COR-L47 (cell line): ENCODE measurements at regions not wholly inside any gene's neighbourhood (a gene's known extent, or its start where the extent isn't known, plus 50 kb on each side); places are given as distances from the start of the nearest gene placed in this dataset.

Source experiments
- DNase-seq: peaks from one replicate; lab custom pipeline; 2025; lab: John Stamatoyannopoulos, UW

DNA sequence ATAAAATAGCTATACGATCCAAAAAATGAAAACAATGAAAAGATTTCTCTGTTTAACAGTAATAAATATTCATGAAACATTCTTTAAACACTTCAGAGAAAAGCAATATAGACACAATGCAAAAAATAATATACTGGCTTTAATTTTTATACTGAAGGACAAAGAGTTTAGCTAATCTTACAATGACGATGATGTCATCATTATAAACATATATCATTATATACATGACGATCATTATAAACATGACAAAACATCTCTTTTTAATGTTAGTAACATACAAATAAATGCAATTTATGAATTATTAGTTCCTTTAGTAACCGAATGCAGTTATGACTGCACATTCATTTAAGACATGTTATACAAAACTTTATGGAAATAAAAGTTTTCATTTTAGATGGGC is 1434.6 kb downstream of the PCDH18 start:
- no peak for DNase-seq

DNA sequence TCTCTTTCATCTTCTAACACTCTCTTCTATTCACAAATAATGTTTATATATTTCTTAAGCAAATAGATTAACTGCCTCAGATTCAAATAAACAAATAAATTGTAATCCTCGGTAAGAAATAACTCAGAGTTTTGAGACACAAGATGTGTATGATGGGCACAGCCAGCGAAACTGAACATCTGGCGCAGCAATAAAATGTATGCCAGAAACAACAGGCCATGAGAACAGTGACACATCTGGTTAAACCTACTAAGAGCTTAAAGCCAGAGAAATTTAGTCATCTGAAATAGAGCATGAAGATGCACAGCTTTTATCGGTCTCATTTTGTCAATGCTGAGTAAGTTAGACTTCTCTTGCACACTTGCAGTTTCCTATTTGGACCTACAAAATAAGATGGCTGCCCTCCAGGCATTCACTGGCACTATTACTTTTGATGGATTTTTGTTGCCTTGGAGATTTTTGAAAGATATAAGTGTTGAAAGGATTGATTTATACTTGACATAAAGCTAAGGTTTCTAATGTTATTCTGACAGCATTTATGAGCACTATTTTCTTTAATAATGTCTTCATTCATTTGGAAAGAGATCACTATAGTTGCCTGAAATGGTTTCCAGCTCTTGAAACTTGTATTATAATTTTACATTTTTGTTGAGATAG is 1444.0 kb downstream of the PCDH18 start:
- DNase-seq = no peak

DNA sequence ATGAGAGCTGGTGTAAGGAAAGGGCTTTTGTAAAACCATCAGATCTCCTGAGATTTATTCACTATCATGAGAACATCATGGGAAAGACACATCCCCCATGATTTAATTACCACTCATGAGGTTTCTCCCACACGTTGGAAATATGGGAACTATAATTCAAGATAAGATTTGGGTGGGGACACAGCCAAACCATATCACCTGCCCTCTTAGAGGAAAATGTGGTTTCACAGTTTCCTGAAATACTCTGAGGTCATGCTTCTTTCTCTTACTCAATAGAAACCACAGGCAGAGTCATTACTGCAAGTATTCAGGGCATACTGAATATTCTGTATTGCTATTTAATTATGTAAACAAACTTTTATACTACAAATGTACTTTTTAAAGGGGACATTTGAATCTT is 1453.3 kb downstream of the PCDH18 start:
- DNase-seq = no peak

DNA sequence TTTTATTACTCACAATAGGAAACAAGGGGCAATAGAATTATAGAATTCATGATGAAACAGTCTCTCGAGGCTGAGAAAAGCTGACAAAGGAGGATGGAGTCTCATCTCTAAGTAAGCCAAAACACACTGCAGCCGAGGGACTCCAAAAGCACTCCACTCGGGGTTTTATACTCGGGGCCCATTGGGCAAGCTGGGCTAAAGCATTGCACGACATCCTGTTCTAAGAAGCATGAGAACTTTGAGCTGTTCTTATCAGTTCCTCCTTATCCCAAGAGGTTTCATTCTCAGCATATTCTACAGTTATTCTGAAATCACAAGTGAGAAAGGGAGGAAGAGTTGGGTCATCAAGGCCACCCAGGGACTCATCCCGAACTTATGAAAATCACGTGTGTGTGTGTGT is 1475.5 kb downstream of the PCDH18 start:
- DNase-seq = no peak

DNA sequence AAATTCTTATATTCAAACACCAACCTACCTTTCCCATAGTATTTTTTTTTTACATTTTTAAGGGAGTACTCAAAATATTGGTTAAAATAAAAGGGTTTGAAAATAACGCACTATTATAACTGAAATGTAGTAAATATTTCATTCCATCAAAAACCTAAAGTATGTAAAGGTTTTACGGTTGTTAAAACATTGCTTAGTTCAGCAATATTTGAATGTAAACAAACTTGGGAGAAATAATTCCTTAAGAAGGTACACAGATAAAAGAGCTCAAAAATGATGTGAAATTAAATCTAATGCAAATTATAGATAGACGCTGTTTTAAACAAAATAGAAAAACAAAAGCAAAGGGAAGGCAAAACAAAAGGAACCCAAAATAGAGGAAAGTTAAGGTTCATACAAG is 1476.9 kb downstream of the PCDH18 start:
- no peak for DNase-seq

DNA sequence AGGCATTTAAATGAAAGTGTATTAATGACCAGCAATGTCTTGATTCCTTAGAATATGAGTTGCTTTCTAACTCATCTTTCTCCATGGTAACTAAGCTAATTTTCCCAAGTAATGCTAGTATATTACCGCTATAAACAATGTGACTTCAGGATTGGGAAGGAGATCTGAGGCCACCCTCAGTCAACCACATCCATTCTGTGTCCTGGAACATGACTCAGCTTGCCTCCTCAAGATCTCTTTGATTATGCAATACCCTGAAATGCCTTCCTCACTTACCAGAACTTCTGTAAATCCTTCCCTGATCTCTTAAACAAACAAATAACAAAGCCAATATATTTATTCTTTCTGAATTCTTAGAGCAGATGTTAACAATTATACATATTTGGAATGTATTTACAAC is 1495.5 kb downstream of the PCDH18 start:
- no peak for DNase-seq

DNA sequence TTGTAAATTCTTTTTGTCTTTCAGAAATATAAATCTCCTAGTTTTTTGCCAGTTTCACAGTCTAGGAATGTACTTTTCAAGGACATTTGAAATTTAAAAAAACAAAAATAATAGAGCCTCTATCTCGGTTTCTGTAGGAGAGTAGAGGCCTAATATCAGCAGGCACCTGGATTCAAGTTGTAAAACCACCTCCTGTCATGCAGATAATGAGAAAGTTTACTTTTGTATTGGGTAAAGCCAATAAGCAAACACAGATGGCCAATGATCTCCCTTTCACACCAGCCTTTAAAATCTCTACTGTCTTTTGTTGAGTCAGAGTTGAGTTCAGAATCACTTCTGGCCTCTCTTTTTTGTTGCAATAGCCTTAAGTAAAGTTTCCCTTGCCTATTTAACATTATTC is 1499.9 kb downstream of the PCDH18 start:
- DNase-seq = no peak

DNA sequence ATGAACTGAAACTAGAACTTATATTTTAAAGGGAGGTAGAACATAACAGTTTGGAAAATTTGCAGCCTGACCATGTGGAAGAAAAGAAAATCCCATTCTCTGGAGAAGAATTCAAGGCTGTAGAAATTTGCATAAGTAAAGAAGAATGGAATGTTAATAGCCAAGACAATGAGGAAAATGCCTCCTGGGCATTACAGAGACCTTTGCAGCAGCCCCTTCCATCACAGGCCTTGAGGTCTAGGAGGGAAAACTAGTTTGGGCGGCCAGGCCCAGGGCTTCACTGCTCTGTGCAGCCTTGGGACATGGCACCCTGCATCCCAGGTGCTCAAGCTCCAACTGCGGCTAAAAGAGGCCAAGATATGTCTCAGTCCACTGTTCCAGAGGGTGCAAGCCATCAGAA is 1506.8 kb downstream of the PCDH18 start:
- DNase-seq = no peak

DNA sequence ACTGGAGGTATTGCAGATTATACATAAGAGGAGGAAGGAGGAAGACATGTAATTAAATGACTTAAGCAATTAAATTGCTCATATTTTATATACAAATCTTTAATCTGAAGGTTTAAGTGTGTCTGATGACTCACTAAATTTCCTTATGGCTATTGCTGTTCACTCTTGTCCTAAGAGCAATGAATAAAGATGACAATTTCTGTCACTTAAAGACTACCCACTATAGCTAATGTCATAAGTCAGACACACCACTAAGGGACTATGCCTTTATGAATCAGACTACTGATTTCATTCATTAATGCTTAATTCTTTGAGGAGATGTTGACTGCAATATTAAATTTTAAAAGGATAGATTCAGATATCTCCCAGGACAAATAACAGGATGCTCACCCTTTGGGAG is 1514.7 kb downstream of the PCDH18 start:
- DNase-seq = no peak

DNA sequence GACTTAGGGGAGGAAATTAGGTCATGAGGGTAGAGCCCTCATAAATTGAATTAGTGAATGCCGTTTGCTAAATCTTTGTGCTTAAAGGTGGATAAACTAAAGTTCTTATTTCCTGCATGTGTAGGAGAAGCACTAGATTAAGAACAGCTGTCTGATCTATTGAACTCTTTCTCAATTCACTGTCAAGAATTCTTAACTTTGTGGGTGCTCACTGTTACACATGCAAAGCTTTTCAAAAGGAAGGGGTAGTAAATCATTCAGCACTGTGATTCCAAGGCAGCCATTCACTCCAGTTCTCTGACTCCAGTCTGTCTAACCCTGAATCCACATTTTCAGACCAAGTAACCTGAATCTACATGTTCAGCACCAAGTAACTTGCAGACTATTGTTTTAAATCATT is 1520.1 kb downstream of the PCDH18 start:
- no peak for DNase-seq

DNA sequence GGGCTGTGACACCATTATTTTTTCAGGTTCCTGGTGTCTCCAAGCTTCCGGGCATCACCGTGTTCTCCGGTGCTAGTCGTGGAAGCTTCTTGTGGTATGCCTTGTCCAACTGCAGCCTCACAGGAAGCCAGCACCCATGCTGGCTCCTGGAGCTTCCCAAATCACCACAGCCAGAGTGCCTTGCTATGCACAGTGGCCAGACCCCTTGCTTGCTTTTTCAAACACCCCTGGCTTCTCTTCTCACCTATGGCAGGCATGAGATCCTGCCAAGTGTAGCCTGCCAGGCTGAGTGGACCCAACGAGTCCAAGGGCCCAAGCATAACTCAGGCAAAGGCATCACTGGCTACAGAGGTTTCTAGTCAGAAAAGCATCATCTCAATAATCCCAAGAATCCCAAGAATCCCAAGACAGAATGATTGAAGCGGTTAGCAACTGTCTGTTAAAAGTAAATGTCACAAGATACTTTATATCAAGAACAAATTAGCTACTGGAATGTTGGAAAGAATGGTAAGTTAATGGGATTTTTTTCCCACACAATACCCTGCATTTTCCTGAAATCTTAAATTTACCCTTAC is 1522.9 kb downstream of the PCDH18 start:
- DNase-seq = no peak

DNA sequence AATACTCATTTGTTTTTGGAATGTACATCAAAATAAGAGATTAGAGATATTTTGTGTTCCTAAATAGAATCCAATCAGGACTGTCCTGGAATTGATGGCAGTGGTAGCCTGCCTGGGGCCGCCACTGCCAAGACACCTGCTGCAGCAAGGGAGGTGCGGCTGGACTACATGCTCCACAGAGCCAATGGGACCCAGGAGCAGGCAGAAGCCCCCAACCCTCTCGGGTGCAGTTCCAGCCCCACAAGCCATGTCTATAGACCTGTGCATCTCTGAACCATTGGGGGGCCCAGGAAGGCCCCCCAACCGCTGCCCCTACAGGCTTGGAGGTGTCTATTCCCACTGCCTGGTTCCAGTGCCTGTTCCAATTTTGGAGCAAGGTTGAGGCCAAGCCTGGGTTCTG is 1524.3 kb downstream of the PCDH18 start:
- DNase-seq = no peak

DNA sequence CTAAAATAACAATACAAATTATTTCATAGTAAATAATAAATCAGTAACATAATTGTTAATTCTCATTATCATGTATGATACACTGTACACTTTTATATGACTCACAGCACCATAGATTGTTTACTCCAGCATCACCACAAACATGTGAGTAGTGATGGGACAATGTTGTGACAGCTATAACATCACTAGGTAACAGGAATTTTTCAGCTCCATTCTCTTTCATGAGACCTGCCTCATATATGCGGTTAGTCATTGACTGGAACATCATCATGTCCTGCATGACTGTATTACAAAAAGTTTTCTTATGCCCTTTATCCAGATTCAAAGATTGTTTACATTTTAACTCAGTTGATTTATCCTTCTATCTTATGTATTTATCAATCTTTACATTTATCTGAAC is 1530.0 kb downstream of the PCDH18 start:
- no peak for DNase-seq

DNA sequence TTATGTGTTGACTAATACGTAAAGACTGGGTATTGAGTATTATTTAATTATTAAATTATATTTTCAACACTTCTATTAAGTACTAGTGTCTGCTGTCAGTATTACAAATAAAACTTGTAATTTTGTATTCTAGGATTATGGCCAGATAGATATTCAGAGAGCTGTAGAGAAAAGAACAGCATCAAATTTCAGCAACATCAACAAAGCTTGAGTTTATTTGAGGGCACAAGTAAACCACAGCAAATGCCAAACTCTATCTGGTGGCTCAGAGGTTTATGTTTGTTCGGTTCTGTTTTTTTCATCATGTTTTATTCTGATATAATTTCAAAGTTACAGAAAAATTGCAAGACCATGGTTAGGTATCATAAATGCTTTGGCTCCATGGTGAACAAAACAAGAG is 1530.5 kb downstream of the PCDH18 start:
- no peak for DNase-seq

DNA sequence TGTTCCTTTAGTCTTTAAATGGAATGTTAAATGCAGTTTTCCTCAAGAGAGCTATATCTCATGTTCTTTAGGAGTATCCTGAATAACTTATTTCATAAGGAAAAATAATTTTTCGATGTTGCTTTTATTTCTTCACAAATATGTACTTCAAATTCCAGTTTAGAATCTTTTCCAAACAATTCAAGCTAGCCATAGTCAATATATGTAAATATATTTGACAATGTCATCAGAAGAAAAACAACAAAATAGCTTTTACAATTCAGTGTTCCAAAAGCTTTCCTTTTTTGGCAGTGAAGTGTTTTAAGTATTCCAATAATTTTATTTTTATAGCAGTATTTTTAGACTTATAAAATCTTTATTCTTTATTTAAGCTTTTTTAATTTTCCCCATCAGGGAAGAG is 1532.0 kb downstream of the PCDH18 start:
- DNase-seq = no peak

DNA sequence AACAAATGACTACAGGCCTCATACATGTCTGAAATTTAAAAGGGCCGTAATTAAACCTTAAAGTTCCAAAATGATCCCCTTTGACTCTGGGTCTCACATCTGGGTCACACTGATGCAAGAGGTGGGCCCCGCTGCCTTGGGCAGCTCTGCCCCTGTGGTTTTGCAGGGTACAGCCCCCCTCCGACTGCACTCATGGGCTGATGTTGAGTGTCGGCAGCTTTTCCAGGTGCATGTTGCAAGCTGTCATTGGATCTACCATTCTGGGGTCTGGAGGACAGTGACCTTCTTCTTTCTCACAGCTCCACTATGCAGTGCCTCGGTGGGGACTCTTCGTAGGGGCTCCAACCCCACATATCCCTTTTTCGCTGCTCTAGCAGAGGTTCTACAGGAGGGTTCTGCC is 1537.9 kb downstream of the PCDH18 start:
- DNase-seq = no peak

DNA sequence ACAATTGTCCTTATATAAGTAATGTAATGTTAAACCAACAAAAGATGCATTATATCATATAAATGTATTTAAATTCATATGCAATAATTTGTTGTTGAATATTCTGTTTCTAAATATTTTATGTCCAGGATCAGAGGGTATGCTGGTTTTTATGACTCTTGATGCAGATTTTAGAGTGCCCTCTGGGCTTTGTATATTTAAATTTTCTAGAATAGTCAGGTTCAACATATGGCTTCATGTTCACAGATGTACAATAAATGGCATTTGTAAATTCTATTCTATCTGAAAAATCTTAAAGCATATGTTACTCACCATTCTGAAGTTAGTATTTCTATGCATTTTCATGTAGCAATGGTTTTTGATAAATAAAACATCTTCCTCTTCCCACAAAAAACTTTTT is 1555.4 kb downstream of the PCDH18 start:
- no peak for DNase-seq

DNA sequence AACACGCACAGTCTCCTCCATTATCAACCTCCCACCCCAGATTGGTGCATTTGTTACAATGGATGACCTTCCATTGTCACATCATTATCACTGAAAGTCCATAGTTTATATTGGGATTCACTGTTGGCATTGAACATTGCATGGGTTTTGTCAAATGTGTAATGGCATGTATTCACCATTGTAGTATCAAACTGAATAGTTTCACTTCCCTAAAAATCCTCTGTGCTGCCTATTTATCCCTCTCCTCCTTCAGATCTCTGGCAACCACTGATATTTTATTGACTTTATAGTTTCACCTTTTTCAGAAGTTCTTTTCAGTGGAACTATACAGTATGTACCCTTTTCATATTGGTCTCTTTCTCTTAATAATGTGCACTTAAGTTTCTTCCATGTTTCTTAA is 1565.4 kb downstream of the PCDH18 start:
- no peak for DNase-seq

DNA sequence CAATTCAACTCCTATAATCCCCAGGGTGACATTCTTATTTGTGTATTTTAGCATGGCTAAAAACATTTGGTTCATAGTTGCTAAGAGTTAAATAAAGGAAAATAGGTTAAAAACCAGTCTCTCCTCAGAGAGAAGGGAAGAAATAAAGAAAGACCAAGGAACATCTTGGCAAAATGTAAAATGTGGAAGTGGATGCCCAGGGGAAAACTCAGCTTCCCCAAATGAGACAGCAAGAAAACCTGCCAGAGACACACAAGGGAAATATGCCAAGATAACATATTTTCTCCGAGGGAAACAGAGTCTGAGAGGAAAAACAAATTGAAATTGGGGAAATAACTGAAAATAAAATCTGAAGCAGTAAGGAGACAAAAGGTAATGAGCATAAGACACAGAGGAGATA is 1569.3 kb downstream of the PCDH18 start:
- no peak for DNase-seq

DNA sequence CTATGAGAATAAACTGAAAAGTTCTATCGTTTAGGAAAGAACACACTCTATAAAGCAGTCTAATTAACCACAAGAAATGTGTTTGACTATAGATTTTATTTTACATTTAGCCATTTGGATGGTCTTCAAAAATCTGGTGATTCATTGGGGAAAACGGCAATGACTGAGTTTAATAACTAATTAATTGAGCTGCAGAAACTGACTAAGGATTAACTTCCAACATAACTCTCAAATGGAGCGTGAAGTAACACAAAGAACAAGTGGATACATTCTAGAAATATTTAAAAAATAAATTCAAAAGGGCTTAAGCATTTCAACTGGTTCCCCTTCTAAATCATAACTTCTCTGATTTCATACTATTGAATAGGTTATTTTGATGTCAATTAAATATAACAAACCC is 1582.4 kb downstream of the PCDH18 start:
- no peak for DNase-seq

DNA sequence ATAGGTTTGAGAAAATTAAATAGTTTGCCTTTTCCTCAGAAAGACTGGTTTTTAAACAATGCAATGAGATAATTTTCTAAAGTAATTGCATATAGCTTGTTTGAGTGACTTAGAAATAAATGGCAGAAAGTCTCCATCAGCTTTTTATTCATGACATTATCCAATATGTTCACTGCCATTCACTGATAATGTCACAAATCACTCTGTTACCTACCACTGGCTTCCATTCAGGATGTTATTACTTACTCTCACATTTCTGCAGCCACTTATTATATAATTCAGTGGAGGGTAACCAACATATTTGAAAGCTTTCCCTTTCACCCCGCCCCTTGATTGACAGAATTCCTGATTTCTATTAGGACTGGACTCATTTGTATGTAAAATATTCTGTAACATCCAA is 1583.5 kb downstream of the PCDH18 start:
- DNase-seq = no peak

DNA sequence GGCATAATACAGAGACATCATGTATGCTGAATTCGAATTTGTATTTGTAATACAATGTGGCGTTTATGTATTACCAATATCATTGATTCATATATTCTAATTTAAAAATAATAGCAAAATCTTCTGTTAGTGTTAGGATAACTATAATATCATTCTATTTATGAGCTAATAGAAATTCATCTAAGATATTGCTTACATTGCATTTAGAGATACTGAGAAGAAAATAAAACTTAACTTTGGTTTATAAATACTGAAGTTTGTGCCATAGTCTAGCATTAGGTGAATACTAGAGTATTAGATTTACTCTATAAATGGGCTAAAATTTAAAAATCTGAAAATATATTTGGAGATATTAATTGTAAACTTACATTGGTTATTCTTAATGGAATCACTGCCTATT is 1590.6 kb downstream of the PCDH18 start:
- no peak for DNase-seq

DNA sequence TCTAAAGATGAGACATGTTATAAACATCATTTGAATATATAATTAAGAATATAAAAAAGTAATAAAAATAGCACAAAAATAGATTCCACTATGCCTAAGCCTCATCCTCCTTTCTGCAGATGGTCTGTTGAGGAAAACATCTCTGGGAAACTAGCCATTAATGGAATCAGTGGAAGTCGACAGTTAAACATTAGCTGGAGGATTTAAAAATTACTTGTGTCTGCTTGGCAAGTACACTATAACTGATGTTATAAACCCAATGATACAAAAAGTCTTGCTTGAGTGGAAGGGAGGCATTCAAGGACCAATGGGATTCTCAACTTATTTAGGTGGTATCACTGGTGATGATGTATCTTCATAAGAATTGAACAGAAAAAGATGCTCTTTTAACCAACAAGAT is 1598.3 kb downstream of the PCDH18 start:
- DNase-seq = no peak

DNA sequence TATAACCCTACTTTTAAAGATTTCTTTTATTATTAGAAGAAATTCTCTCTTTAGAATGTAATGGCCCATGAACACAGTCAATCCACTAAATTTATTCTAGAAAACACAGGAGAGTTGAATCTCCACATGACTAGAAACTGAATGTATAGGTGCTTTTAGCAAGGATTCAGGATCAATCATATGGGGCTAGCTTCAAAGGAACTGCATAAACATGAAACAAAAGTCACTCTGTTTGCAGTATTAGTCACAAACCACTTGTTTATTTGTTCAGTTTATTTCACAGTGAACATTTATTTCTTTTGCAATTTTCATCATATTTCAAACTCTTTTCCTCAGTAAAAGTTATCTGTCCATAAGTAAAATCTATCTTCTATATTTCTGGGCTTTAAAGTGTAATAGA is 1604.6 kb downstream of the PCDH18 start:
- no peak for DNase-seq

DNA sequence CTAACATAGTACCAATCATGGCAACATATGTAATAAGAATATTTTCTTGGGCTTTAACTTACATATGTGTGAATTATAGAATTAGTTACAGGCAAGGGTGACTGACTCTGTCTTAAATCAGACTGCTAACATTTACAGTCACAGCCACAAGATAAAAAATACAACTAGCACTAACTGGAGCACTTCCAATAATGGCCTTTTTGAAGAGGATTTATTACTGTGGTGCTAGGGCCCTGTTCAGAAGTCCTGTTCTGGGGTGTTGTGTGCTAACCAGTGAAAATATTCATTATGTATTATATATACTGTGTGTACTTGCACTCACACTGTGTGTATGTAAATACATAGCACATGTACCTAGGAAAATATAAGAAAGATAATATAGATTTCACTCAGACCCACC is 1611.2 kb downstream of the PCDH18 start:
- no peak for DNase-seq
